Right lobe of liver (tissue), 4 donors: ENCODE measurements at regions not wholly inside any gene's neighbourhood (a gene's known extent, or its start where the extent isn't known, plus 50 kb on each side); places are given as distances from the start of the nearest gene placed in this dataset.

Experiments
- POLR2A ChIP-seq: fragments of 450-650 bp; IDR thresholded peaks from one replicate; pipeline ENCODE4 v1.6.1; 2017; ENCODE audit warnings: antibody characterized with exemption, mild to moderate bottlenecking
- TF ChIP-seq, protein P1 (sequence below), 4 donors: fragments of 200-600 bp in 3 of 4; fragments of 450-650 bp in 1 of 4; IDR thresholded peaks; one replicate each; pipeline versions ENCODE4 v1.5.1 to v1.8.0; 2016 to 2022; ENCODE audit warnings: antibody characterized with exemption in 4 of 4, mild to moderate bottlenecking in 2 of 4
- donor health status: DM: no; HTN: no; CAD: no.
- donor health status: DM: no; HTN: no; CAD: no.
- donor health status: DM: no; HTN: yes; CAD: no.

DNA sequence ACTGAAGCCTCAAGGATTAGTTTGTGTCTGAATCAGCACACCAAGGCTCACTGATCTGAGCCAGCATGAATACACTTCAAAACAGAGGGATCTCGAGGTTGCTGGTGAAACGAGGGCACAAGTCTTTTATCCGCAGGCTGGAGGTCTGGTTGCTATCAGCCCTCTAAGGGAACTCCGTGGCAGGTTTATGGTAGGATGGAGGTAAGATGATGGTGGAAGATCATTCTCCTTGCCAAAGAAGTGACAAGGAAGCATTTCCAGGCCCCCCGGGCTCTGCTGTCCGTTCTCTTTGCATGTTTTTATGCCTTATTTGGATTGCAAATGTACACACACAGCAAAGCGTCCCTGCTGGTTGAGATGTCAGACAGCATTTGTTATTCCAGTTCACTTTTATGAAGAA lies 268.3 kb downstream of the ARHGAP12 start:
- TF ChIP-seq, protein P1, sequence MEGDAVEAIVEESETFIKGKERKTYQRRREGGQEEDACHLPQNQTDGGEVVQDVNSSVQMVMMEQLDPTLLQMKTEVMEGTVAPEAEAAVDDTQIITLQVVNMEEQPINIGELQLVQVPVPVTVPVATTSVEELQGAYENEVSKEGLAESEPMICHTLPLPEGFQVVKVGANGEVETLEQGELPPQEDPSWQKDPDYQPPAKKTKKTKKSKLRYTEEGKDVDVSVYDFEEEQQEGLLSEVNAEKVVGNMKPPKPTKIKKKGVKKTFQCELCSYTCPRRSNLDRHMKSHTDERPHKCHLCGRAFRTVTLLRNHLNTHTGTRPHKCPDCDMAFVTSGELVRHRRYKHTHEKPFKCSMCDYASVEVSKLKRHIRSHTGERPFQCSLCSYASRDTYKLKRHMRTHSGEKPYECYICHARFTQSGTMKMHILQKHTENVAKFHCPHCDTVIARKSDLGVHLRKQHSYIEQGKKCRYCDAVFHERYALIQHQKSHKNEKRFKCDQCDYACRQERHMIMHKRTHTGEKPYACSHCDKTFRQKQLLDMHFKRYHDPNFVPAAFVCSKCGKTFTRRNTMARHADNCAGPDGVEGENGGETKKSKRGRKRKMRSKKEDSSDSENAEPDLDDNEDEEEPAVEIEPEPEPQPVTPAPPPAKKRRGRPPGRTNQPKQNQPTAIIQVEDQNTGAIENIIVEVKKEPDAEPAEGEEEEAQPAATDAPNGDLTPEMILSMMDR (IDR thresholded peaks at IDR 0.05), result no peak
- no peak for TF ChIP-seq POLR2A
